Body of pancreas (tissue), 4 donors: ENCODE measurements at regions not wholly inside any gene's neighbourhood (a gene's known extent, or its start where the extent isn't known, plus 50 kb on each side); places are given as distances from the start of the nearest gene placed in this dataset.

Experiments
- POLR2A ChIP-seq, 3 donors: fragments of 450-650 bp; IDR thresholded peaks; one replicate each; pipeline ENCODE4 v1.6.1; 2016; ENCODE audit warnings: antibody characterized with exemption in 3 of 3, mild to moderate bottlenecking in 2 of 3
- TF ChIP-seq, protein P1 (sequence below), 7 experiments: fragments of 450-650 bp in 4 of 7; fragments of 200-600 bp in 3 of 7; sonication (generic) in 3 of 7; IDR thresholded peaks; one replicate each; pipeline ENCODE4 v1.5.1; 2016 to 2019; ENCODE audit warnings: antibody characterized with exemption in 7 of 7

DNA sequence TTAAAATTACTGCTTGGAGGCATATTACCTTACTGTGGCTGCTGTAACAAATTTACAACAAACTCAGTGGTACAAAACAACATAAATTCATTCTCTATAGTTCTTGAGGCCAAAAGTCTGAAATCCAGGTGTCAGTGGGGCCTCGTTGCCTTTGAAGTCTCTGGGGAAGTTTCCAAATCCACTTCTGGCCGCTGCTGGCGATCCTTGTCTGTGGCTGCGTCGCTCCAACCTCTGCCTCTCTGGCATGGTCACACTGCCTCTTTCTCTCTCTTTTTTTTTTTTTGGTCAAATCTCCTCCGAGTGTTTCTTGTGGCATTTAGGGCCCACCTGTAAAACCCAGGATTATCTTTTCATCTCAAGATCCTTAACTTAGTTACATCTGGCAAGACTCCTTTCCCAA is 182.8 kb downstream of the ST6GAL2 start:
- no peak for TF ChIP-seq POLR2A (IDR thresholded peaks at IDR 0.05)
- TF ChIP-seq, protein P1, sequence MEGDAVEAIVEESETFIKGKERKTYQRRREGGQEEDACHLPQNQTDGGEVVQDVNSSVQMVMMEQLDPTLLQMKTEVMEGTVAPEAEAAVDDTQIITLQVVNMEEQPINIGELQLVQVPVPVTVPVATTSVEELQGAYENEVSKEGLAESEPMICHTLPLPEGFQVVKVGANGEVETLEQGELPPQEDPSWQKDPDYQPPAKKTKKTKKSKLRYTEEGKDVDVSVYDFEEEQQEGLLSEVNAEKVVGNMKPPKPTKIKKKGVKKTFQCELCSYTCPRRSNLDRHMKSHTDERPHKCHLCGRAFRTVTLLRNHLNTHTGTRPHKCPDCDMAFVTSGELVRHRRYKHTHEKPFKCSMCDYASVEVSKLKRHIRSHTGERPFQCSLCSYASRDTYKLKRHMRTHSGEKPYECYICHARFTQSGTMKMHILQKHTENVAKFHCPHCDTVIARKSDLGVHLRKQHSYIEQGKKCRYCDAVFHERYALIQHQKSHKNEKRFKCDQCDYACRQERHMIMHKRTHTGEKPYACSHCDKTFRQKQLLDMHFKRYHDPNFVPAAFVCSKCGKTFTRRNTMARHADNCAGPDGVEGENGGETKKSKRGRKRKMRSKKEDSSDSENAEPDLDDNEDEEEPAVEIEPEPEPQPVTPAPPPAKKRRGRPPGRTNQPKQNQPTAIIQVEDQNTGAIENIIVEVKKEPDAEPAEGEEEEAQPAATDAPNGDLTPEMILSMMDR (IDR thresholded peaks at IDR 0.05), result no peak
